GM03348 (cell line): ENCODE measurements at regions not wholly inside any gene's neighbourhood (a gene's known extent, or its start where the extent isn't known, plus 50 kb on each side); places are given as distances from the start of the nearest gene placed in this dataset.
"Not testable (repeated sequence)": the region's sequence is repeated elsewhere in the genome, so short reads cannot be mapped to it uniquely, and the experiment has no call there.

Experiments
- DNase-seq: peaks from one replicate; pipeline ENCODE4 v3.0.0; 2012; ENCODE audit warnings: low spot score

DNA sequence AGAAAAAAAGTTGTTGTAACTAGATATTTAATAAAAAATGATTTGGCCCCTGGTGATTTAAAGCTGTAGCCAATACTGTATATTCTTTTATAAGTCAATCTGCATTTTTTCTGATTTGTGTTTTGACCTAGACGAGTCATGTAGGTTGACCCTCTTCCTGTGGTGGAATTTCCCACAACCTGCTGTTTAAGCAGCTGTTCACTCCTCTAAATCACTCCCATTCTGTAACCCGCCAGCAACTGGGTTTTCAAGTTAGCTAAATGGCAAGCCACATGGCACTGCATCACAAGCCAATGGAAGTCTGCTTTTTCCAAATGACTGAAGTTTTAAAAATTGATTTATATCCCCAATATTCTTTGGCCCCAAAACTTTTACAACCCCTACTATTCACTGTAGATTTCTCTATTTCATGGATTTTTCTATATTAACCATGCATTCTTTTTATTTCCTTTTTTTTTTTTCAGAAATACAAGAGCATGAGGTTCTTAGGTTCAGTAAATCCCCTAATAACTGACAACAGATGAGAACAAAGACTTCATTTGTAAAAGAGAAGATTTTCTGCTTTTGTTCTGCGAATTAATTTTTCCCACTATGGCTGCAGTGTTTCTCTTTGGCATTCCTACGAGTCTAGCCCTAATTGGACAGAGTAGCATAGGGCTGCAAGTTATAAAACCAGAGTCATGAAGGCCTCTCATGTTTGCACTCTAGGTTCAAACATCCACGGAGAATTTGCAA lies 184.5 kb upstream of the TLE4 start:
- DNase-seq = no peak

- DNase-seq = peak; percentile 18
Observed at GRCh38 chr9:79390077-79390698, 181.6 kb upstream of the TLE4 start.

DNA sequence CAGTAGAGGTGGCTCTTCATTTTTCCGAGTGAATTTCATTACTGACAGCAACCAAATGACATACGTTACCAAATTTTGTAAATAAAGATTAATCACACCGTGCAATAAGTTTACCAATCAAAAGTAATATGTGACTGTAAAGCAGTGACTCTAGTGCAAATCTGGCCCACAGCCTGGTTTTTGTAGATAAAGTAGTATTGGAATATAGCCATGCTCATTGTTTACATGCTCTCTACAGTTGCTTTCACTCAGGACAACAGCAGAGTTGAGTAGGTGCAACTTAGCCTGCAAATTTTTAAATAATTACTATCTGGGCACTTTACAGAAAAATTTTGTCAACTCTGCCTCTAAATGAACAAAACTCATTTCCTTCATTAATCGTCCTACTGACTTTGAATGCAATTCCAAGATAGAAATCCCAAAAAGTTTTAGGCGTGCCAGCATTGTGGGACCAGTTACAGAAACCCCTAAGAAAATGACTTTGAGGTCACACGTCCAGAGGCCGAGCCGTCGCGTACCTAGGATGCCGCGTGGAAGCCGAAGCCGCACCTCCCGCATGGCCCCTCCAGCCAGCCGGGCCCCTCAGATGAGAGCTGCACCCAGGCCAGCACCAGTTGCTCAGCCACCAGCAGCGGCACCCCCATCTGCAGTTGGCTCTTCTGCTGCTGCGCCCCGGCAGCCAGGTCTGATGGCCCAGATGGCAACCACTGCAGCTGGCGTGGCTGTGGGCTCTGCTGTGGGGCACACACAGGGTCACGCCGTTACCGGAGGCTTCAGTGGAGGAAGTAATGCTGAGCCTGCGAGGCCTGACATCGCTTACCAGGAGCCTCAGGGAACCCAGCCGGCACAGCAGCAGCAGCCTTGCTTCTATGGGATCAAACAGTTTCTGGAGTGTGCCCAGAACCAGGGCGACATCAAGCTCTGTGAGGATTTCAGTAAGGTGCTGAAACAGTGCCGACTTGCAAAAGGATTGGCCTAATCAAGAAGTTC lies 180.7 kb upstream of the TLE4 start:
- DNase-seq = no peak

DNA sequence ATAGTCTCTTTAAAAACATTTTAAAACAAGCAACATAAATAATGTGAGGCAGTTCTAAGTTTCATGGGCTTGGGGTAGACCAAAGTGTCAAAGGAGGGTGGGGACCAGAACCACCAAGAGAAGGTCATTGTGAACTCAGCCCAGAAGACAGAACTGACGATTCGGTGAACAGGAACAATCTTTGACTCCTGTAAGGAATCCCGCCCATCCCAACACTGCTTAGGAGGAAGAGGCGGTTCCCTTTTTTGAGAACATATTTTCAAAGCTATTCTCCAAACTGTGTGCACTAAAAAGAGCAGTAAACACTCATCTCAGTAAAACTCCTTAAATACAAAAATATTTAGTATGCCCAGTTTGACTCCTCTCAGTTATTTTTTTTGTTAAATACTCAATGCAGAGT lies 176.5 kb upstream of the TLE4 start:
- no peak for DNase-seq

GRCh38 chr9:79395755-79396154 lies 176.0 kb upstream of the TLE4 start:
- DNase-seq = no peak

- no peak for DNase-seq
Observed at GRCh38 chr9:79396168-79396567, 175.6 kb upstream of the TLE4 start.

DNA sequence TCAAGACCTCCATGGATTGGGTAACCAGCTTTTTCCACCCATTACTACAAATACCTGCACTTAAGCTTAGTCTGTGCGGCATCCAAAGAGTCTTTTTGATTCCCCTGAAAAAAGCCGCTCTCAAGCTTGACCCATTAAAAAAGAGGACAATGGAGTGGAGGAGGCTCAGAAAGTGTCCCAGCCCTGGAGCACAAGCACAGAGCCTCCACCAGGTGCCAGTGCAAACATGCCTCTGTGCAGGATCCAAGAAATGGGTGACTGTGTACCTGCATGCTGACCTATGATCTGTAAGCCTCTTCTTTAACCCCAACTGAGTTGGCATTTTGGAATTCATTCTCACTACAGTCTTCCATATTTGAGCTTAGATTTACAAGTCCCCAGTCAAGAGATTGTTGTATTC lies 168.3 kb upstream of the TLE4 start:
- DNase-seq = no peak

- DNase-seq = peak; percentile 8
Observed at GRCh38 chr9:79408200-79408599, 163.6 kb upstream of the TLE4 start.

GRCh38 chr9:79408617-79409016 lies 163.1 kb upstream of the TLE4 start:
- peak; percentile 27 for DNase-seq

GRCh38 chr9:79409182-79409823 lies 162.5 kb upstream of the TLE4 start:
- DNase-seq = no peak

DNA sequence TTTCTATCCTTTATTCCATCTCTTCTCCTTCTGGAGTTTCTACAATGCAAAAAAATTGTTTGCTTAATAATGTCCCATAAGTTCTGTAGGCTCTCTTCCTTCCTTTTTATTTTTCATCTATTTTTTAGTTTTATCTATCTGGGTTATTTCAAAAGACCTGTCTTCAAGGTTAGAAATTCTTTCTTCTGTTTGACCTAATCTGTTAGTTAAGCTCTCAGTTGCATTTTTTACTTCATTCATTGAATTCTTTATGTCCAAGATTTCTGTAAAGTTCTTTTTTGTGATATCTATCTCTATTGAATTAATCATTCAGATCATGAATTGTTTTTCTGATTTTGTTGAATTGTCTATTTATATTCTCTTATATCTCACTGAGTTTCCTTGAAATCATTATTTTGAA lies 145.9 kb upstream of the TLE4 start:
- no peak for DNase-seq

DNA sequence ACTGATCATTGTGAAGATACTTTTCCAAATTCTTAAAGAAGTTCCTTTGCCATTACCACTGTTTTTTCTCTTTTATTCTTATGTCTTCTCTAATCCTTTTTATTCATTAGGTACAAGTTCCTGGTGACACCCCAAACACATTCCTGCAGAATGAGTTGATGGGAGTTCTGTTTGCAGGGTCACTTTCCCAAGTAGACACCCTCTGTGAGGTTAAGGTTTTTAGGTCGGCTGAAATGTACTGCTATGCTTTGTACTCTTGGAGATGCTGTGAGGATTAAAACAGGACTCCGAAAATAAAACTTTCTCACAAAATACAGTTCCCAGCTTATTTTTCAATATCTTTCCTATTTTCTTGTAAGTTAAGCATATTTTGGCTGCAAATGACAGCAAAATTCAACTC lies 143.3 kb upstream of the TLE4 start:
- no peak for DNase-seq

DNA sequence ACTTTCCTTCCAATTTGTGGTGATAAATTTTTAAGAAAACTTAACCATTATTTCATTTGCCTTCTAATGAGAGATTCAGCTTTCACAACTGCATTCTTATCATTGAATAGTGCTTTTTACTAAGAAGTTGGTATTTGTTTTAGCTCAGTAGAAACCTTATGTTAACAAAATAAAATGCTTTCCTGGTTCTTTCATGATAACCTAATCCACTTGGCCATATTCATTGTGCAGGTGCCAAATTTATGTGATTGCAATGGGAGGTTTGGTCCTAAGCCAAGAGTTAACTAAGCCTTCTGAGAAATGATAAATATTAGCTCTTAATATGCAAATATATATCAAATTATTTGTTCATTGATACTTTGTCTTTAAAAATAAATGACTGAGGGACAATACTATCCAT lies 141.1 kb upstream of the TLE4 start:
- DNase-seq = no peak

DNA sequence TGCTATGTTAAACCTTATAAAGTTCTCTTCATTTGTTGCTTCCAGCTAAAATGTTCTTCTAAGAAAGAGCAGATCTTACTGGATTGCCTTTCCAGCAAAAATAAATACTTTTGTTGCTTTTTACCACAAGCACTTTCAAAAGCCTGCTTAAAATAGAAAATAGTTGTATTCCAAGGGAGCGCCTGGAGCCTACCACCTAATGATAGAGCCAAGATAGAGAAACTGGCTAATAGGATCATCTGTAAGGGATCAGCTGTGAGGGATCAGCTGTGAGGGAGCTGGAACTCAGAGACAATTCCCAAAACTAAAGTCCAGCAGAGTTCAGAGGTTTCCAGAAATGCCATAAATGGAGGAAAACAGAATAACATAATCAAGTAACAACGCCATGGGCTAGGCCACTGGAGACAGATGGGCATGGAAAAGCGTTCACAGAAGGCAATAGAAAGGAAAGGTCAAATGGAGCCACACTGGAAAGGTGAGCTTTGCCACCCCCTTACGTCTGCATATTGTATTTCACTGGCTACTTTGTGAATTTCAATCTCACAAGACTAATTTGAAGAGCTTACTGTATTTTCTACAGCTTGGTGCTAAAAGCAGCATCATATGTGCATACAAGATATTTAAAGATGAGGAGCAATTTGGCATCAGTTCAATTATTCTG lies 140.6 kb upstream of the TLE4 start:
- DNase-seq = no peak

DNA sequence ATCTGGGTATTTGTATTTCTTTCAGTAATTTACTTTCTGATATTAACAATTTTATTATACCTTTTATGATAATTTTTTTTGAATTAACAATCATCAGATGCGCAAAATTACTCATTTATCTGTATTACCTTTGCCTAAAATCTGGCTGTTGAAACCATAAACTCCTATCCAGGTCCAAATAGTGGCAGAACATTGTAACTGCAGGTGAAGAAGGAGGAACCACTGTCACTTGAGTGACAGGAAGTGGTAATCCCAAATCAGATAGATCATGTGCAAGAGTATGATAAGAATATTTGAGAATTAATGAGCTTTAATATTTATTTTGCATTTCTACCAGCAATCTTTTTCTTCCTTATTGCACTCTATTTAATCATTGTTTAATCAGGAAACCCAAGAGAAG lies 139.3 kb upstream of the TLE4 start:
- no peak for DNase-seq

GRCh38 chr9:79433703-79434102 lies 138.1 kb upstream of the TLE4 start:
- no peak for DNase-seq

DNA sequence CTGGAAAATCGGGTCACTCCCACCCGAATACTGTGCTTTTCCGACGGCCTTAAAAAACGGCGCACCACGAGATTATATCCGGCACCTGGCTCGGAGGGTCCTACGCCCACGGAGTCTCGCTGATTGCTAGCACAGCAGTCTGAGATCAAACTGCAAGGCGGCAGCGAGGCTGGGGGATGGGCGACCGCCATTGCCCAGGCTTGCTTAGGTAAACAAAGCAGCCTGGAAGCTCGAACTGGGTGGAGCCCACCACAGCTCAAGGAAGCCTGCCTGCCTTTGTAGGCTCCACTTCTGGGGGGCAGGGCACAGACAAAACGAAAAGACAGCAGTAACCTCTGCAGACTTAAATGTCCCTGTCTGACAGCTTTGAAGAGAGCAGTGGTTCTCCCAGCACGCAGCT lies 132.5 kb upstream of the TLE4 start:
- not testable (repeated sequence) for DNase-seq

DNA sequence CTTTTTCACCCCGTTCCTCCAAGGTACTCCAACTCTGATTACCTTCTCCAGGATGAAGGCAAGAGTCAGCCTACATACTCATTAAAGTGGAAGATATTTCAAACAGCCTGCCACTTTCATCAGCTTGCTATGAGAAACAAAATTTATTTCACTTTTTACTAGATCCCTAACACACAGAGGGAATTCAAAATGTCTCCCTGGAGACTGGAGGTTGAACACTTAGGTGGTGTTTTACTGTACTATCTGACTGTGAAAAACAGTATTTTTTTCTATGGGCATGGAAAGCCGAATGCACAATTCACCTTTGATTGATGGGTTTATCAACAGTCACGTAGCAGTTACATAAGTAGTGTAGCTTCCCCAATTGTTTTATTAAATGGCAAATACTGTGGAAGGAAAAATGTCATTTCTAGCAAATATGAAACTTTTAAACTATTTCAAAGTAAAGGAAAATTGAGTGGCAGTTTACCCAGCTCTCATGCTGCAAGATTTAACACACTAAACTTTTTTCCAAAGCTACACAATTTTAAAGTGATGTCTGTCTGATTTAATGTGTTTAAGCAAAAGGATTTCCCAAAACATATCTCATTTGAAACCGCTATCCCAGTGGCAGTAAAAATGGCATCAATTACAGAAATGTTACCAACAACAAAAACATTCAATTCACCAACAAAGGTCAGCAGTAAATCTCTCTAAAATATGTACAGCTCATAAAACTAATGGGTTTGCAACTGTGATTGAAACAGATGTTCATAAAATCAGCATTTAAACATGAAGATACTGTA lies 125.0 kb upstream of the TLE4 start:
- no peak for DNase-seq

GRCh38 chr9:79447308-79447605 lies 124.5 kb upstream of the TLE4 start:
- no peak for DNase-seq

GRCh38 chr9:79447762-79448161 lies 124.0 kb upstream of the TLE4 start:
- no peak for DNase-seq

DNA sequence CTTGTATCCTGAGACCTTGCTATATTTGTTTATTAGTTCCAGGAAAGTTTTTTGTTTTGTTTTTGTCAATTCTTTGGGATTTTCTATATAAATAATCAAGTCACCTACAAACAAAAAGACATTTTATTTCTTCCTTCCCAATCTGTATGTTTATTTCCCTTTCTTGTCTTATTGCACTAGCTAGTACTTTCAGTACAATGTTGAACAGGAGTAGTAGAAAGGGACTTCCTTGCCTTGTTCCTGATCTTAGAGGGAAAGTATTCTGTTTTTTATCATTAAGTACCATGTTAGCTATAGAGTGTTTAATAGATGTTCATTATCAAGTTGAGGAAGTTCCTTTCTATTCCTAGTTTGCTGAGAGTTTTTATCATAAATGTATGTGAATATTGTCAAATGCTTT lies 119.5 kb upstream of the TLE4 start:
- no peak for DNase-seq
